ENCODE measurements at regions not wholly inside any gene's neighbourhood (a gene's known extent, or its start where the extent isn't known, plus 50 kb on each side); places are given as distances from the start of the nearest gene placed in this dataset.
"Not testable (repeated sequence)": the region's sequence is repeated elsewhere in the genome, so short reads cannot be mapped to it uniquely, and the experiment has no call there.

DNA sequence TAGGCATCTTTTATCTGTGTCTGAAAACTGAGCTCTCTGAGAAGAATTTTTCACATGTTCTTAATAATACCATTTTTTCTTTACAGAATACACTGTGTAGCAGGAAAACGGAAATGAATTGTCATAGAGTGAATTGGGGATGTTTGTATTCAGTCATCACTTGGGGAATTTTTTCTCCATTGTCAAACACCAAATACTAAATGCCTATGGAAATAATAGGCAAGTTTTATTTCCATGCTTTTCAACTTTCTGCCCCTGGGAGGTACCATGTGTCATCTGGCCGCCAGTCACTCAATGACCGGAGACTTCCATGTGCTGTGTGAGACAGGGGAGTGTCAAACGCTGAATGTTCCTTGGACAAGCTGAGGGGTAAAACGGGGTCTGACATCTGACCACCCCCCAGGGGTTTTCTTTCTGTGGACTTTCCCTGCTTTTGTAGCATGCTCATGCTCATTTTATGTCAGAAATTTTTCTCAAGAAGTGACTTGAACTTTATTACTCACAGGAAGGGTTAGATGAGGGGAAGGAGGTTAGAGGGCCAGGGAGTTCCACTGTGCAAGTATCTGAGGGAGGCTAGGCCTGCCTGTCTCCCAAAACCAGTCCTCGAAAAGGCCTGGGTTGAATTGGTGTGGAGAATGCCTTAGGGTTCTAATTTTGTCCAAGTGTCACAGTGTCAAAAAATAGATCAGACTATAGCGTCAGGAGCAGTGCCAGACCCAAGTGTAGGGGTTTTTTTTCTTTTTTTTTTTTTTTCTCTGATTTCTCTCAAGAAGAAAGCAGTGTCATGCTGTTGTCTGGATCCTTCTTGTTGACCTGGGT, 438.6 kb downstream of the AGTPBP1 start:
- Histone ChIP-seq H3K36me3 (ENCODE audit: control insufficient read depth, insufficient read depth, low read length) (no peaks in the 10 kb centered on the region), H3K27me3 (ENCODE audit: control insufficient read depth, insufficient read depth, low read length) (no peaks in the 10 kb centered on the region), H3K4me3 (ENCODE audit: low read length) (no peak overlapping the region), H3K4me1 (ENCODE audit: control insufficient read depth, insufficient read depth, low read length) (no peaks in the 10 kb centered on the region), H3K27ac (ENCODE audit: low read length) (no peak overlapping the region), H3K9me3 (ENCODE audit: control insufficient read depth, low read depth, low read length) (no peaks in the 10 kb centered on the region)
- no peak for DNase-seq
- WGBS (ENCODE audit: insufficient coverage, low lambda C conversion rate) = 60% methylated on average over 1 of the region's 7 CpGs

- H3K9me3 ChIP-seq (ENCODE audit: control insufficient read depth, low read depth, low read length) = no peaks in the 10 kb centered on the region
- no peak for DNase-seq
- 100% methylated on average over 1 of the region's 4 CpGs for WGBS (ENCODE audit: insufficient coverage, low lambda C conversion rate)
These were observed 443.3 kb downstream of the AGTPBP1 start for GRCh38 chr9:85298499-85298898.

GRCh38 chr9:85295244-85295643, 446.5 kb downstream of the AGTPBP1 start:
- 90% methylated on average over 2 of the region's 5 CpGs for WGBS (ENCODE audit: insufficient coverage, low lambda C conversion rate)
- H3K4me1 ChIP-seq (ENCODE audit: control insufficient read depth, insufficient read depth, low read length); H3K9me3 ChIP-seq (ENCODE audit: control insufficient read depth, low read depth, low read length); H3K27me3 ChIP-seq (ENCODE audit: control insufficient read depth, insufficient read depth, low read length); H3K27ac ChIP-seq (ENCODE audit: low read length); DNase-seq; H3K4me3 ChIP-seq (ENCODE audit: low read length); H3K36me3 ChIP-seq (ENCODE audit: control insufficient read depth, insufficient read depth, low read length): not testable (repeated sequence)

More at GRCh38 chr9:85298499-85298898, 443.3 kb downstream of the AGTPBP1 start:
- Histone ChIP-seq H3K4me1 (ENCODE audit: control insufficient read depth, insufficient read depth, low read length) (no peaks in the 10 kb centered on the region), H3K4me3 (ENCODE audit: low read length) (no peak overlapping the region), H3K36me3 (ENCODE audit: control insufficient read depth, insufficient read depth, low read length) (no peaks in the 10 kb centered on the region), H3K27me3 (ENCODE audit: control insufficient read depth, insufficient read depth, low read length) (no peaks in the 10 kb centered on the region), H3K27ac (ENCODE audit: low read length) (no peak overlapping the region)

GRCh38 chr9:85292261-85292660, 449.5 kb downstream of the AGTPBP1 start:
- Histone ChIP-seq H3K27me3 (ENCODE audit: control insufficient read depth, insufficient read depth, low read length) (no peaks in the 10 kb centered on the region), H3K36me3 (ENCODE audit: control insufficient read depth, insufficient read depth, low read length) (no peaks in the 10 kb centered on the region), H3K4me3 (ENCODE audit: low read length) (no peak overlapping the region), H3K27ac (ENCODE audit: low read length) (no peak overlapping the region), H3K4me1 (ENCODE audit: control insufficient read depth, insufficient read depth, low read length) (no peaks in the 10 kb centered on the region), H3K9me3 (ENCODE audit: control insufficient read depth, low read depth, low read length) (peaks cover 7% of the 10 kb centered on the region)
- WGBS (ENCODE audit: insufficient coverage, low lambda C conversion rate) = no CpG with 5 or more reads among the region's 4 CpGs
- no peak for DNase-seq

DNA sequence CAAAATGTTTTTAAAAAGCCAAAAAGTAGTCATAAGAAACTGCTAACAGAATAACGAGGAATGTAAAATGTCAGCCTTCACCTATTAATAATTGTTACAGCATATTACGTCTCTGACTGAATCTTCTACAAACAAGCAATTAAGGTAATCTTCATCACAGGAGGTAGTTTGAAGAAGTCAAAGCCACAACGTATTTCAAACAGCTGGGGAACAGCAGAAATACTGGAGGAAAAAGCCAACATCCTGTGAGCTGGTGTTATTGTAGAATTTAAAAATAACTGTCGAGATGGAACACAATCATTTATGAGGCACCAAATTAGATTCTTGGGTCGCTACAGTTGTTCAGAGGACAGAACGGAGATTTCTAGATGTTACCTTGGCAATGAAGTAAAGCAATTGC, 450.5 kb downstream of the AGTPBP1 start:
- peaks cover 7% of the 10 kb centered on the region for H3K9me3 ChIP-seq (ENCODE audit: control insufficient read depth, low read depth, low read length)
- H3K36me3 ChIP-seq (ENCODE audit: control insufficient read depth, insufficient read depth, low read length) = no peaks in the 10 kb centered on the region
- DNase-seq = no peak
- no peak overlapping the region for H3K27ac ChIP-seq (ENCODE audit: low read length)
- H3K4me1 ChIP-seq (ENCODE audit: control insufficient read depth, insufficient read depth, low read length) = no peaks in the 10 kb centered on the region
- no peaks in the 10 kb centered on the region for H3K27me3 ChIP-seq (ENCODE audit: control insufficient read depth, insufficient read depth, low read length)
- 80% methylated on average over 1 of the region's 6 CpGs for WGBS (ENCODE audit: insufficient coverage, low lambda C conversion rate)
- H3K4me3 ChIP-seq (ENCODE audit: low read length) = no peak overlapping the region

GRCh38 chr9:85290019-85290418, 451.7 kb downstream of the AGTPBP1 start:
- peaks cover 7% of the 10 kb centered on the region for H3K9me3 ChIP-seq (ENCODE audit: control insufficient read depth, low read depth, low read length)
- peak in 1 of 2 donors; percentile 4 for DNase-seq
- no peak overlapping the region for H3K27ac ChIP-seq (ENCODE audit: low read length)
- H3K4me1 ChIP-seq (ENCODE audit: control insufficient read depth, insufficient read depth, low read length) = no peaks in the 10 kb centered on the region
- no peaks in the 10 kb centered on the region for H3K27me3 ChIP-seq (ENCODE audit: control insufficient read depth, insufficient read depth, low read length)
- no peaks in the 10 kb centered on the region for H3K36me3 ChIP-seq (ENCODE audit: control insufficient read depth, insufficient read depth, low read length)
- no peak overlapping the region for H3K4me3 ChIP-seq (ENCODE audit: low read length)
- WGBS (ENCODE audit: insufficient coverage, low lambda C conversion rate) = 96% methylated on average over 4 of the region's 21 CpGs

- no peak overlapping the region for H3K4me3 ChIP-seq (ENCODE audit: low read length)
- H3K27ac ChIP-seq (ENCODE audit: low read length) = no peak overlapping the region
- DNase-seq = no peak
- peaks cover 7% of the 10 kb centered on the region for H3K9me3 ChIP-seq (ENCODE audit: control insufficient read depth, low read depth, low read length)
- H3K27me3 ChIP-seq (ENCODE audit: control insufficient read depth, insufficient read depth, low read length) = no peaks in the 10 kb centered on the region
- H3K36me3 ChIP-seq (ENCODE audit: control insufficient read depth, insufficient read depth, low read length) = no peaks in the 10 kb centered on the region
- no CpG with 5 or more reads among the region's 18 CpGs for WGBS (ENCODE audit: insufficient coverage, low lambda C conversion rate)
- no peaks in the 10 kb centered on the region for H3K4me1 ChIP-seq (ENCODE audit: control insufficient read depth, insufficient read depth, low read length)
These were observed 452.6 kb downstream of the AGTPBP1 start for GRCh38 chr9:85289142-85289541.

GRCh38 chr9:85283421-85283820, 458.3 kb downstream of the AGTPBP1 start:
- H3K4me1 ChIP-seq (ENCODE audit: control insufficient read depth, insufficient read depth, low read length) = no peaks in the 10 kb centered on the region
- no peak for DNase-seq
- 100% methylated on average over 1 of the region's 3 CpGs for WGBS (ENCODE audit: insufficient coverage, low lambda C conversion rate)
- H3K27me3 ChIP-seq (ENCODE audit: control insufficient read depth, insufficient read depth, low read length) = no peaks in the 10 kb centered on the region
- H3K4me3 ChIP-seq (ENCODE audit: low read length) = no peak overlapping the region
- no peaks in the 10 kb centered on the region for H3K9me3 ChIP-seq (ENCODE audit: control insufficient read depth, low read depth, low read length)
- no peak overlapping the region for H3K27ac ChIP-seq (ENCODE audit: low read length)
- no peaks in the 10 kb centered on the region for H3K36me3 ChIP-seq (ENCODE audit: control insufficient read depth, insufficient read depth, low read length)

- Histone ChIP-seq H3K9me3 (ENCODE audit: control insufficient read depth, low read depth, low read length) (no peaks in the 10 kb centered on the region), H3K27me3 (ENCODE audit: control insufficient read depth, insufficient read depth, low read length) (no peaks in the 10 kb centered on the region), H3K36me3 (ENCODE audit: control insufficient read depth, insufficient read depth, low read length) (no peaks in the 10 kb centered on the region), H3K27ac (ENCODE audit: low read length) (no peak overlapping the region), H3K4me3 (ENCODE audit: low read length) (no peak overlapping the region), H3K4me1 (ENCODE audit: control insufficient read depth, insufficient read depth, low read length) (no peaks in the 10 kb centered on the region)
- DNase-seq = no peak
- WGBS (ENCODE audit: insufficient coverage, low lambda C conversion rate) = 80% methylated on average over 4 of the region's 4 CpGs
These were observed 463.0 kb downstream of the AGTPBP1 start for GRCh38 chr9:85278769-85279168.

DNA sequence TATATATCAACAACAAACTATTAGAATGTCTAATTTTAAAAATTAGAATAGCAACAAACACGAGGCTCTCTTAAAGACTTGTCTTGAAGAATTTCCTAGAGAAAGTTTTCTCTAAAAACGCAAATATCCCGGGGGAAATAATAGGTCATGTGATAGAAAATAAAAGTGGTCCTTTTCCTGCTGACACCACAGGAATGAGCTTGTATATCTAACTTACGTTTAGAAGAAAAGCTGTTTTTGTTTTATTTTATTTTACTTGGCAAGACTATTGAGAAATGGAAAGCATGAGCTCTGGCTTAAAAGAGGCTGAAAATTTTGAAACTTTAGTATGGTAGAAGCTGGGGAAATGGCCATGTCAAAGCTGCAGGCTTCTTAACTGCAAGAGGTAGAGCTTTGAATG, 465.0 kb downstream of the AGTPBP1 start:
- no peaks in the 10 kb centered on the region for H3K9me3 ChIP-seq (ENCODE audit: control insufficient read depth, low read depth, low read length)
- H3K27me3 ChIP-seq (ENCODE audit: control insufficient read depth, insufficient read depth, low read length) = no peaks in the 10 kb centered on the region
- no peak overlapping the region for H3K27ac ChIP-seq (ENCODE audit: low read length)
- H3K4me1 ChIP-seq (ENCODE audit: control insufficient read depth, insufficient read depth, low read length) = no peaks in the 10 kb centered on the region
- H3K36me3 ChIP-seq (ENCODE audit: control insufficient read depth, insufficient read depth, low read length) = no peaks in the 10 kb centered on the region
- 84% methylated on average over 3 of the region's 4 CpGs for WGBS (ENCODE audit: insufficient coverage, low lambda C conversion rate)
- H3K4me3 ChIP-seq (ENCODE audit: low read length) = no peak overlapping the region
- DNase-seq = no peak

DNA sequence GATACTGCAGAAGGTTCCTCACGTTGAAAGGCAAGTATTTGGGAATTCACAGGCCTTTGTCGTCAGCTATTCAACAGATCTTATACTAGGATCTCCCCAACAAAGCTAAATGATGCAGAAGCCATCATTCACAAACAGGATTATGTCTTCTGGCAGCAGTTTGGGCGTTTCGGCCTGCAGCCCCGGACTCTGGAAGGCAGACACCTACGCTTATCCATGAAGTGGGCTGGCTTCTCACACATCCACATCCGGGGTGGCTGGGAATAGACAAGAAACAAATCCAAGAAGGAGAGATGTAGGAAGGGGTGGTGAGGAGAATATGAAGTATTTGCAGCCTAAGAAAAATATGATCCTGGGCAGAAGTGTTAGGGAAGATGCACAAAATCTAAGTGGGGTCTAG, 471.9 kb downstream of the AGTPBP1 start:
- Histone ChIP-seq H3K4me1 (ENCODE audit: control insufficient read depth, insufficient read depth, low read length) (no peaks in the 10 kb centered on the region), H3K36me3 (ENCODE audit: control insufficient read depth, insufficient read depth, low read length) (no peaks in the 10 kb centered on the region), H3K27ac (ENCODE audit: low read length) (no peak overlapping the region), H3K27me3 (ENCODE audit: control insufficient read depth, insufficient read depth, low read length) (no peaks in the 10 kb centered on the region), H3K4me3 (ENCODE audit: low read length) (no peak overlapping the region), H3K9me3 (ENCODE audit: control insufficient read depth, low read depth, low read length) (no peaks in the 10 kb centered on the region)
- WGBS (ENCODE audit: insufficient coverage, low lambda C conversion rate) = no CpG with 5 or more reads among the region's 7 CpGs
- no peak for DNase-seq

Data from large intestine (tissue), 3 donors.